Pancreas (tissue), 10 donors: ENCODE measurements at regions not wholly inside any gene's neighbourhood (a gene's known extent, or its start where the extent isn't known, plus 50 kb on each side); places are given as distances from the start of the nearest gene placed in this dataset.

Source experiments
- ATAC-seq, 4 donors: fragments of 200-7000 bp; cut with Tn5 transposase; one replicate each; pipeline versions ENCODE4 v1.8.0 to v1.9.1; 2020; ENCODE audit warnings: mild to moderate bottlenecking in 4 of 4, moderate library complexity in 4 of 4
- DNase-seq, 6 donors: peaks; one replicate each; pipeline ENCODE4 v3.0.0-alpha.2; 2020
- FAIRE-seq: peaks from 2 replicates; lab custom pipeline; 2012; peaks lifted over from hg19 to GRCh38; lab: Jason Lieb, UNC
- H3K27ac ChIP-seq, 4 donors: fragments of 200-600 bp; sonication (generic); 1 replicate in 3 of 4; 2 replicates in 1 of 4; pipeline versions ENCODE4 v1.5.0 to v1.8.0; 2020
- H3K27me3 ChIP-seq, 4 donors: fragments of 200-600 bp; one replicate each; pipeline ENCODE4 v1.8.0; 2021
- H3K36me3 ChIP-seq, 3 donors: fragments of 200-600 bp; sonication (generic) in 1 of 3; one replicate each; pipeline versions ENCODE4 v1.5.0 to v1.8.0; 2020 to 2021
- H3K4me1 ChIP-seq, 3 donors: fragments of 200-600 bp; one replicate each; pipeline ENCODE4 v1.8.0; 2021
- H3K4me3 ChIP-seq, 4 donors: fragments of 200-600 bp; sonication (generic) in 2 of 4; one replicate each; pipeline versions ENCODE4 v1.5.0 to v1.8.0; 2020 to 2021
- H3K9me3 ChIP-seq, 4 donors: fragments of 200-600 bp; one replicate each; pipeline ENCODE4 v1.8.0; 2021
- CTCF ChIP-seq, 4 donors: fragments of 200-600 bp; sonication (generic) in 3 of 4; IDR thresholded peaks; one replicate each; pipeline versions ENCODE4 v1.5.0 to v1.8.0; 2021; ENCODE audit warnings: antibody characterized with exemption in 4 of 4
- WGBS, 2 donors: extraction: QIAGEN DNeasy Blood & Tissue Kit; methylation state at CpG; one replicate each; pipeline ENCODE4 v1.1.7; 2013; 5-methylcytosine and 5-hydroxymethylcytosine counted together
- intact Hi-C, 3 donors: fragments of 100-400 bp; cut with DNase I; formaldehyde crosslinking; loops; one replicate each; pipeline versions ENCODE4 v1.11.1 to v1.14.2; 2022
- donor health status: healthy with polysubstance abuse.
- donor health status: DM: no; HTN: no; CAD: no; lungs with moderate emphysema.
- donor health status: DM: no; HTN: no; CAD: no.
- donor health status: control.
- donor health status: control.
- donor health status: Bipolar disorder and iron deficiency.
- donor health status: DM: yes; HTN: yes; CAD: no.
- donor health status: DM: no; HTN: no; CAD: no.
- donor health status: DM: no; HTN: no; CAD: no.
- donor health status: DM: yes; HTN: yes; CAD: no.

- no peak overlapping the region for H3K27ac ChIP-seq
- WGBS, 2 donors, result 70 to 74% methylated on average over 1 of the region's 1 CpG
- no peaks in the 10 kb centered on the region for H3K4me1 ChIP-seq
- no peak overlapping the region for H3K4me3 ChIP-seq
- no peaks in the 10 kb centered on the region for H3K27me3 ChIP-seq
- DNase-seq (no peak), ATAC-seq (no peak), FAIRE-seq (no peak)
- no peaks in the 10 kb centered on the region for H3K36me3 ChIP-seq
- H3K9me3 ChIP-seq, result no peaks in the 10 kb centered on the region
- intact Hi-C loops, result no loop called here
- TF ChIP-seq CTCF (IDR thresholded peaks at IDR 0.05), result no peak
These were observed 187.4 kb downstream of the TEX13C start for GRCh38 chrX:125507119-125507518.

- FAIRE-seq, result no peak
- intact Hi-C loops, result no loop called here
- DNase-seq, result no peak
- Histone ChIP-seq H3K4me3 (no peak overlapping the region), H3K27ac (no peak overlapping the region), H3K36me3 (no peaks in the 10 kb centered on the region), H3K27me3 (peaks cover 0 to 2% (median 0%) of the 10 kb centered on the region in 4 donors), H3K4me1 (no peaks in the 10 kb centered on the region), H3K9me3 (no peaks in the 10 kb centered on the region)
- 25 to 28% methylated on average over 1 of the region's 1 CpG for WGBS, 2 donors
- no peak for ATAC-seq
- no peak for TF ChIP-seq CTCF (IDR thresholded peaks at IDR 0.05)
These were observed 200.4 kb downstream of the TEX13C start for GRCh38 chrX:125520029-125520428.

- no peaks in the 10 kb centered on the region for H3K4me1 ChIP-seq
- FAIRE-seq (no peak), DNase-seq (no peak), ATAC-seq (no peak)
- H3K27me3 ChIP-seq, result no peaks in the 10 kb centered on the region
- no peaks in the 10 kb centered on the region for H3K36me3 ChIP-seq
- no peak overlapping the region for H3K27ac ChIP-seq
- 21 to 38% methylated on average over 2 of the region's 2 CpGs for WGBS, 2 donors
- TF ChIP-seq CTCF (IDR thresholded peaks at IDR 0.05), result no peak
- intact Hi-C loops, result no loop called here
- H3K4me3 ChIP-seq, result no peak overlapping the region
- no peaks in the 10 kb centered on the region for H3K9me3 ChIP-seq
These were observed 203.1 kb downstream of the TEX13C start for GRCh38 chrX:125522752-125523151.

GRCh38 chrX:125532411-125533089 is 212.9 kb downstream of the TEX13C start:
- H3K4me1 ChIP-seq, result no peaks in the 10 kb centered on the region
- no peak overlapping the region for H3K27ac ChIP-seq
- no peak for FAIRE-seq
- H3K36me3 ChIP-seq, result no peaks in the 10 kb centered on the region
- intact Hi-C loops, result no loop called here
- no peak for DNase-seq
- TF ChIP-seq CTCF (IDR thresholded peaks at IDR 0.05), result no peak
- no peak for ATAC-seq
- no peak overlapping the region for H3K4me3 ChIP-seq
- 39 to 41% methylated on average over 2 of the region's 2 CpGs for WGBS, 2 donors
- no peaks in the 10 kb centered on the region for H3K9me3 ChIP-seq
- H3K27me3 ChIP-seq, result no peaks in the 10 kb centered on the region

- TF ChIP-seq CTCF (IDR thresholded peaks at IDR 0.05), result no peak
- FAIRE-seq (no peak), ATAC-seq (no peak), DNase-seq (no peak)
- Histone ChIP-seq H3K4me1 (no peaks in the 10 kb centered on the region), H3K4me3 (no peak overlapping the region), H3K27ac (no peak overlapping the region), H3K27me3 (no peaks in the 10 kb centered on the region), H3K36me3 (no peaks in the 10 kb centered on the region), H3K9me3 (no peaks in the 10 kb centered on the region)
- WGBS, 2 donors, result 41 to 44% methylated on average over 3 of the region's 3 CpGs
- intact Hi-C loops, result no loop called here
These were observed 213.7 kb downstream of the TEX13C start for GRCh38 chrX:125533352-125533751.
